T follicular helper cell (primary cell): ENCODE measurements at regions not wholly inside any gene's neighbourhood (a gene's known extent, or its start where the extent isn't known, plus 50 kb on each side); places are given as distances from the start of the nearest gene placed in this dataset.

Experiments
- DNase-seq: peaks from one replicate; pipeline ENCODE4 v3.0.0-alpha.2; 2020; ENCODE audit warnings: low read depth

DNA sequence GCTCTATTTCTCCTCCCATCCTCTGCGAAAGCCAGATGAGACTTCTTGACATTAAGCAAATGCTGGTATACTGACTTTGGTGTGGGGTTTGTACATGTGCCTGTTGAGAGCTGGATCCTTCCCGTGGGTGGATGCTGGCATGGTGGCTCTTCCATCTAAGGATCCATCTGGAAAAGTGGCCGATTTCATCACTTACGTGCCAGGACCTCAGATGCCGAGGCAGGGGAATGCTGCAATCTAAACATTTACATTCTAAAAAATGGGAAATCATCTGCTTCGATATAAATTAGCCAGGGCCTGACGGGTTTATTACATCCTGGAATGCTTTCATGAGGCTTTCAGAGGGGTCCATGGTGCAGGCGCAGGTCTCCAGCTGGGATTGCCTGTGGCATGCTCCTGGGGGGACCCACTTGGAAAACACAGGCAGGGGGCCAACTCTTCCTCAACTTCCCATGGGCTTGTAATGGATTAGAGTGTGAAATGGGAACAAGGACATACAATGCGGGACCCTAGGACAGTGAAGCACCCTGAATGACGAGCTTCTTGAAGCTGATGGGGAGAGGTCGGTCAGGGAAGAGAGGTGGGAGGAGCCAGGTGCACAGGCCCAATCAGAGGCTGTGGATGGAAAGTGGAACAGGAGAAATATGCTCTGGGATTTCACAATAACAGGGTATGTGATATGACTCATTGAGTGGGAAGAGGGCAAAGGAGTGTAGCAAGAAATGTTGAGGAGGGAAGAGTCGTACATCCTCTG lies 105.5 kb upstream of the PITX1 start:
- DNase-seq = no peak

DNA sequence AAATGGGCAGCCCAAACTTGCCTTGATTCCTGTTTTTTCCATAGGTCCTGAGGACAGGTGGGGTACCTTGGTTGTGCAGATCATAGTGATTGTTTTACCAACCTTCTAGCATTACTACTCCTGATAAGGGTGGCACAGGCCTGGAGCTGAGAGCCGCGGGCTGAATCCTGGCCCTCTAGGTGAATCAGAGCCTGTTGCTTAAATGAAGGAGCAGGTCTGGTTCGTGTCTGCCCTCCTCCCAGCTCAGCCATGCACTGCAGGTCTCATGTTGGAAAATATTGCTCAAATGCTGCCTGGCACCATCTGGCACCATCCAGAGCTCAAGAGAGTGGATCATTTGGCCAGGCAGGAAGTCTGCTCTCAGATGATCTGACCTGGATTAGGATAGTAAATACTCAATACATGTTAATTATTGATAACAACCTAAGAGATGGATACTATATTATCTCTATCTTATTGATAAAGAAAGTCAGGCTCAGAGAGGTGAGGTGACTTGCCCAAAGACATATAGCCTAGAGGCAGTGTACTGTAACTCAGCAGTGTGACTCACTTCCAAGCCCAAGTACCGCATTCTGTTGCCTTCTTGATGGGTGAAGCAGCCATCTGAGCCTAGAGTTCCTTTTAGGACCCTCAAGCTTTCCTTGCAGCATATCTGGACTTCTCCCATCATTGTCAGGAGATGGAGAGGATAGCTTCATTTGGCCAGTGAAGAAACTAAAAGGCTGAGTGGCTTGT lies 104.3 kb upstream of the PITX1 start:
- no peak for DNase-seq

DNA sequence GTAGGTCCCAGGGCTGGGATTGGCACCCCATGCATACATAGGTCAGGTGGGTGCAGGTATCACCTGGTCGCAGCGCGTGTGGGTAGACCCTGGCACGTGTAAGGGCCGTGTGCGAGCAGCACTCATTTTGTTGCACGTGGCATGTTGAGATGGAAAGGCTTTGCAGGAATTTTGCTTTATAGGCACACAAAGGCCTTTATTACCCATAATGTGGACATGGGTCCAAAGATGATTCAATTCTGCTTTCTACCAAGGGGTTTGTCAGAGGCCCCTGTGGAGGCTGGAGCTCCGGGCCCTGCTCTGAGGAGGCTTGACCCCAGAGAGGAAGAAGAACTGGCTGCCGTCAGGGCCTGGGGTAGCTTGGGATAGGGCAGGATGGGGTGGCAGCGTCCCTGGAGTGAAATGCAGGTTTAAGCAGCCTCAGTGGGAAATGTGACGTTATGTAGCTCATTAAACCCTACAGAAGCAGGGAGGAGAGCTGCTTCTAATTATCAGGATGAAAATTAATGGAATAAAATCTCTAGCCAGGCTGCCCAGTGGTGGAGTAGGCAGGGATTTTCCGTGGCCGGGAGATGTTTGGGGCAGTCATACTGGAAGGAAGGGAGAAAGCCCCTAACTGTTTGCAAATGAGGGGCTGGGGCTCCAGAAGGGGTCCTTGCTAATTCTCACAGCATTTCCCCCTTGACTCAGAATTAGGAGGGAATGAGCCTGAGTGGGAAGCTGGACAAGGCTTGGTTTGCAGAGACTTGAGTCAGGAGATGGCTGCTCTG lies 103.3 kb upstream of the PITX1 start:
- DNase-seq = no peak

DNA sequence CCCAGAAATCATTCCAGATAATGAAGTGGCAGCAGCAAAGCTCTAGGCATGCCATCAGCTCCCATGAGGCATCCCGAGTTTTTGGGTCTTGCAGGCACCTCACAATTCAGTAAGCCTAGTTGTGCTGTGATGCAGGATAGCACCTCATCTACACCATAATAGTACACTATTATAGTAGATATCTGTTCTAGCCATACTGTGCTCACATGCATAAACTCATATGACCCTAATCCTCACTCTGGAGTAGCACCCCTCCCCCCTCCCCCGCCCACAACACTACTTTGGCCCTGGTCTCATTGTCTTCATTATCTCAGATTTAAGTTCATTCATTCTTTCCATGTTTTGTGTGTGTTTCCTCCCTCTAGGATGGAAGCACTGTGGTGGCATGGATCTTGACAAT lies 102.5 kb upstream of the PITX1 start:
- DNase-seq = no peak

DNA sequence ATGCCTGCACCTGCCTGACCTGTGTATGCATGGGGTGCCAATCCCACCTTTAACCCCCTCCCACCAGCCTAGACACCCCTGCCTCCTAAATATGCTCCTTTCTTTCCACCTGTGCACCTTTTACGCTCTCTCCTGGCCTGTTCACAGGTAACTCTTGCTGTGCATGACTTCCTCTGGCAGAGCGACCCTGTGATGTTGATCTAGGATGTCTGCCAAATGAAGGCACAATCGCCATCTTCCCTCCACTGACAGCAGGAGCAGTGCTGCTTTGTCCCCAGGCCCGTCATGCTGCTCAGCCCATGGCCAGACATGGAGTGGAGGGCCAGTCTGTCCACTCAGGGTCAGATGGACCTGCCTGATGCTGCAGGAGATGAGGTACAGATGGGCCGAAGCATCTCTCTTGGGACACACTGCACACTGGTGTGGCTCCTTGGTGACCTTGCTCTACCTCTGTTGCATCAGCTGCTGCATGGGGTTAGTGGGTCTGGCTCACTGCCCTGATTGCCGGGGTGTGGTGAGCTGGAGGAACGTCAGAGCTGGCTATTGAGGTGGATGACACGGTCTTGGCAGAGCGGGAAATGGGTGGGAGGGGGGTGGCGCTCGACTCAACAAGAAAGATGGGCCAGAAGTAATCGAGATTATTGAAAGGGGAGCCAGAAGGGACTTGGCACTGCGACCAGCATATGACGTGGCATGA lies 101.7 kb upstream of the PITX1 start:
- DNase-seq = no peak

DNA sequence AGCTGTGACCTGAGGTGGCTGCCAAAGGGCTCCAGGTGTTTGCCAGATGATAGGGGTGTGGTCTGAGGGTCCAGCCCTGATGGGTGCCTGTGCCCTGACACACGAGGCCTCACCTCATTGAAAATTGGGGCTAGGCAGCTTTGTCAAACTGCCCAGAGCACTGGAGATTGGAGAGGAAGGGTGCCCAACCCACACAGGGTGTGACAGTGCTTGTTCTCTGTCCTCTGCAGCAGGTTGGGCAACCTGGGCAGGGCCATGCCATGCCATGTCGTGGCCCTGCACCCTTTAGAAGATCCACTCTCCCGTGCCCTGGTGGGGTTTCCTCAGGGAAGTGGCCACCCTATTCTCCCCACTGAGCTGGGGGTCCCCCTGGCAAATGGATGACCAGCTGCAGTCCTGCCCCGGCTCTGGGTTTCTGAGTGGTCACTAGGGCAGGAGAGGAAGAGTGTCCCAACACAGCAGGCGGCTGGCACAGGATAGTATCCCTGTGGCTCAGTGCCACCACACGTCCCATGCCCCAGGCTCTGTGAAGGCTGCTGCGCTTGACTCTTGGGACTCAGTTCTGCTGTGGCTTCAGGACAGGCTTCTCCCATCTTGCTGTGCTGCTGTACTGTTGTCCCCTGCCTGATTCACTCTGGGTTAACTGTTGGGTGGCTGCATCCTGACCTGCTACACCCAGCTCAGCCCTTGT lies 100.8 kb upstream of the PITX1 start:
- no peak for DNase-seq

DNA sequence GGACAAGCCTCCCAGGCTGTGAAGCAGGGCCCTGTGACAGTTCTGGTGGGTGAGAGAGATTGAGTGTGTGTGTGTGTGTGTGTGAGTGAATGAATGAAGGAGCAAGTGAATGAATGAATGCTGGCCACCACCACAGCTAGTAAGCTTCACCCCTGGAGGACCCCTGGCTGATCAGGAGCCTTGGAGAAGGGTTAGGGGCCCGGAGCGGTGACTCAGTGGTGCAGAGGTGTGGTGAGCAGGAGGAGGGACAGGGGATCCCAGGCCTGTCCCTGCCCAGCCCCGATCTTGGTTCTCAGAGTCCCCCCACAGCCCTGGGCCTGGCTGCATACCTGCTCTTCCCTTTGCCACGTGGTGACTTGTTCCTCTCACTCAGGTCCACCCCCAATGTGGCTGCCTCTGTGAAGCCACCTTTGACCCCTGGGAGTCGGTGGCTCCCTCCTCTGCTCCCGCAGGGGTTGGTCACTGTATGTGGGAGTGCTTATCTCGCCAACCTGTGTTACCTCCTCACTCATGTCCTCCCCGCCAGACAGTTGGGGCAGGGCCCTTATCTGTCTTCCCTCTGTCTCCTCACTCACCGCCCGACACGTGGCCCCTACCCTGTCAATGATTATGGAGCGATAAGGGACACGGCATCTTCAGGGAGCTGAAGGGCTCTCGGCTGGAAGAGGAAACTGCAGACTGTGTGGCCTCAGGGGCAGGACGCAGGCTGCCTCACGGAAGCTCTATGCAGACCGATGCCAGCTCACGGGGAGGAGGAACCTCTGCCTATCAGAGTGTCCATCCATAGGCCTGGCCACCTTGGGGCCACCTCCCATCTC lies 99.9 kb upstream of the PITX1 start:
- no peak for DNase-seq

DNA sequence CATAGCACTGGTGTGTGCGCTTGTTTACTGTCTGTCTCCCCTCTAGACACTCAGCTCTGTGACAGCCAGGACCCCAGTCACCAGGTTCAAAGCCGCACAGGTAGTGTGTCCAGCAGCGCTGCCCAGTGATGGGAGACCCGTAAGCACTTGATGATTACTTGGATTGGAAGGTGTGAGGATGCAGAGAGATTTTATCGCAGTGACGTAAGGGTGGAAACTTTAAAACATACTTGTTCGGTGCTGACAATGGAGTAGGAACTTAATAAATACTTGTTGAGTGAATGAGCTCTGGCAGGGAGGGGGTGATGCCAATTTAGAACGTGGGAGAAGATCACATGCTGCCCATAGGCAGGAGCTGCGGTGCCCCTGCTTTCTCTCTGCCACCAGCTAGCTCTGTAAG lies 99.2 kb upstream of the PITX1 start:
- no peak for DNase-seq

DNA sequence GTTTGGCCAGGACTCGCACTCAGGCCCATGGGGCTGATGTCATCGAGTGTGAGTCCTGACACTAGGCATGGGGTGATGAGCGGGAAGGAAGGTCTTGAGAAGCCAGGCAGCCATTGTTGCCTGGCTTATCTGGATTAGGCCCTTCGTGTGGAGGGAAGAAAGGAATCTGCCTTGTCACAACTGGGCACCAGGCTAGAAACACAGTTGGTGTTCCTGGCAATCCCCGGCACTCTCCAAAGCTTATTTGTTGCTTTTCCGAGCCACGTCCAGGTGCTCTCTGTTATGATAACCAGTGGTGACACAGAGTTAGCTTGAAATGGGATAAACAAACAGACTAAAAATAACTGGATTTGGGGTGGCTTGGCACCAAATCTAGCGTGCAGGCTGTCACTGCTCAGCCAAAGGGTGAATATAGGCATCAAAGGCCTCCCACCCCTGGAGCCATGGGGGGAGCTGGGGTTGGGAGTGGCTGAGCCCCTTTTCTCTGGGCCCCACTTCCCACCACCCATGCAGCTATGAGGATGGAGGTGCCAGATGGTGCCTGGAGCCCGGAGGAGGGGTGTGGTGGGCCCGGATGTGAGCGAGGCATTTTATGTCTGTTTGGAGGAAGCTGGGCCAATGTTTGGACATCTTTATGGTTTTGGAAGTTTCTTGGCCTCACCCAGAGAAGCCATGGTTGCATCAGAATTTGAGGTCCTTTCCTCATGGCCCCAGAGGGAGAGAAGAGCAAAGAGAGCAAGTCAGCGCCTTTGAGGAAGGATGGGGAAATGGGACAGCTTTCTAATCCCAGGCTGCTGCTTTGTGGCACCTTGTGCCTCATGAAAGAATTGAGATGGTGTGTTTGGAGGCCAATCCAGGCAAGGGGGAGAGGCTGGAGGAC lies 98.0 kb upstream of the PITX1 start:
- DNase-seq = no peak

DNA sequence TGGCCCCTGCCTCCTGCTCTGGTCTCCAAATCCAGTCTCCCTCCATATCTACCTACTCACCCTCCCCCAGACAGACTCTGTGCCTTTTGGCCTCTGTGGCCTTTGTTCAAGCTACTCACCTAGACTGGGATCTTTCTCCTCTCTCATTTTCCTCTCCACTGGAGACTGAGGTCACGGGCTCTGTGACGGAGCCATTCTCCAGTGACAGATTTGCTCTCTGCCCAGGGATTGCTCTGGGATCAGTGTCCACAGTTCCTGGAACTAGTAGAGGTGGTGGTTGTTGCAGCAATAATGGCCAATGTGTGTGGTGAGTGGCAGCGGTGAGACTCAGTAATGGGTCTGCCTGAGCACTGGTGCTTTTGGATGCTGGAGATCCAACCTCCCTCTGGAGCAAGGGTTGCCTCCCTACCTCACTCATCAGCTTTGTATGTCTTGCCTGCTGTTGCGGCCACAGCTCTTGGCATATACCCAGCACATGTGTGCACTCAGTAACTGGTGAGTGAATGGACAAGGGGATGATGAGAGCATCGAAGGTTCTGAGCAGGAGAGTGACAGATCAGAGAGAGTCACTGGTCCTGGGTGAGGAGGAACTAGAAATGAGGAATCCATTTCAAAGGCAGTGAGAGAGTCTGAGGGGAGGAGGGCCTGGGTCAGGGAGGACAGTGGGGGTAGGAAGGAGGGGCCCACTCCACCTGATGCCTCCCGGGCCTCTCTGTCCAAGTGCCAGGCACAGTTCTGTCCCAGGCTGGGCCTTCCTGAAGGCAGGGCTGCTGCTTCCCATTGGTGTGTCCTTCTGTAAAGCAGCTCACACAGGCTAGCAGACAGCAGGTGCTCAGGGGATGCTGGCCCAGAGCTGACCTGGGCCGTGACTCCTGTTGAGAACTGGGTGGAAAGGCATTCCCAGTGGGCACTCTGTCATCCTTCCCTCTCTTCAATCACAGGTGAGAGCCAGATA lies 96.5 kb upstream of the PITX1 start:
- DNase-seq = no peak

DNA sequence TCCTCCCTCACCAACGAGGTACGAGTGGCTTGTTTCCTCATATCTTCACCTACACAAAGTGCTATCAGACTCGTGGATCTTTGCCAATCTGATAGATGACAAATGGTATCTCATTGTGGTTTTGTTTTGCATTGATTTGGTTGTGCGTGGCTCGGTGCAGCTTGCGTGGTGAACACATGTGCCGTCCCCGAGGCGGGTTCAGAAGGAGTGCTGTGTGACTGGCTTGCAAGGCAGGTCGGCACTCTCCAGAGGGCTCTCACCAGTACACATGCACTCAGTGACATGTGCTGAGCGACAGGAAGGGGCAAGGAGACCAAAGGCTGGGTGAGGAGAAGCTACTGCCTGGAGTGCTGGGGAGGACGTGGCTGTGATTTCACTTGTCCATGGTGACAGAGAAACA lies 95.3 kb upstream of the PITX1 start:
- DNase-seq = no peak

DNA sequence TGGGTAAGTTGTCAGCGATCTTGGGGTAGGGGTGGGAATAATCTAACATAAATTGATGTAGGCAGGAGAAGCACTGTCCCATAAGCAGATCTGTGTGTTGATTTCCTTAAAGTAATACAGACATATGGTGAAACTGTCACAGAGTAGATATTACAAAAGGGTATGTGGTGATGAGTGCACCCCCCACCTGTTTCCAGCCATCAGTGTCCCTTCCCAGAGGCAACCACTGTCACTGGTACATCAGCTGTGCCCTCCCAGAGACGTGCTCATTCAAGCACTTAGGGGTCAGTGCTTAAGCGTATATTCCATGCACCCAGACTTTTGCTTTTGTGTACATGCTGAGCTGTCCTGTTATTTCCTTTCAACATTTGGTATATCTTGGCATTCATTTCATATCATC lies 94.3 kb upstream of the PITX1 start:
- no peak for DNase-seq

DNA sequence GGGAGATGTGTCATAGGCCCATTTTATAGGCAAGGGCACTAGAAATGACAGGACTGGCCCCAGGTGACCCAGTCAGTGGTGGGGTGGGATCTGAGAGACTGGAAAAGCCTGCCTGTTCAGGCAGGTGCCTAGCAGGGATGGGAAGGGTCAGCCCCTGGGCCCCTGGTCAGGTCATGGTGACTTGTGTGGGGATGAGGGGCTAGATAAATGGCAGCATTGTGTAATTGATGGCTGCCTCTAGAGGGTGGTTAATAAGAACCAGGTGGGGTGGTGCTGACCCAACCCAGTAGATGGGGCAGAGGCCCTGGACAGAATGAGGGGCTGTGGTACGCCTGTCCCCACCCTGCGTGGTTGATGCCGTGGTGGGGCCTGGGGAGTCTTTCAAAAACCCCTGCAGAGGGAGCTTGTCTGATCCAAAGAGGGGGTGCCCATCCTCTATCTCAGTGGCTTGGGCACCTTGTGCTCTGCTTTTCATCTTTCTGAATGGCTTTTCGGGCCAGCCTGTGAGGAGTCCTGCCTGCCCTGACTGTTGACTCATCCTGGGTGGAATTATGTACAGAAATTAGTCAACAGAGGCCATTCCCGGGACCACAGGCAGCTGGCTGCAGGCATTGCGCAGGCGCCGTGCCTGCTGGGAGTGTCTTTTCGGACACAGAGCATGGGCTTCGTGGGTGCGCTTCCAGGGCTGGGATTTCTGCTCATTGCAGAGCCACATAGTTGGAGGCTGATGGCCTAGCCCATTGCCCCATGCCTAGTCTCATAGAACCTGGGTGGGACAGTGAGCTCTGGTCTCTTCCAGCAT lies 93.6 kb upstream of the PITX1 start:
- DNase-seq = no peak

DNA sequence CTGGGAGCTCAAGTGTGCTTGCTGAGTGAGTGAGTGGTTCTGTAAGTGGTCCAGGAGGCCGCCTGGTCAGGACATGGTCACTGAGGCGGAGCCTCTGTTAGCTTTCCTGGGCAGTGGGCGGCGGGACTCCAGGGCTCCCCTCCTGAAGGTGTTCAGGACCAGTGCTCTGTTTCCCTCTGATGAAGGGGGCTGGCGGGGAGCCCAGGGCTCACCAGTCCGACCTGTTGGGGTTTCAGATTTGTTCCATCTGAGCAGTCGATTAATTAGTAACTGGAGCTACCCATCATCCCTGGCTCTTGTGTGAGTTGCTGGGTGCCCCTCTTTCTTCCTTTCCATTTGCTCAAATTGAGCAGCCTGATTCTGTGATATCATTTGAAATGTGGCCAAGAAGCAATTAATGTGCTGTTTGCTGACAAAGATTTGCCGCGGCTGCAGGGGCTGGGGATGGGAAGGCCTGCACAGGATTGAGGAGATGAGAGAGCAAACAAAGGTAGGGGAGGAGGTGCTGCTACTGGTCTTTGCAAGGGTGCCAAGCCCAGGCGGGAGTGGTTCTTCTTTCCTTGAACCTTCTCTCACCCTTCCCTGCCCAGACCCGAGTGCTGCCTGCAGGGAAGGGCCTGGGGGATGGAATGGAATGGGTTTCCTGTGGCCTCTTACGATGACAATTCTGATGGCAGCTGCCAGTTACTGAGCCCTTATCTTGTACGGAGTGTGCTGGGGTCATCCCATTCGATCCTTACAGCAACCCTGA lies 92.8 kb upstream of the PITX1 start:
- DNase-seq = no peak

DNA sequence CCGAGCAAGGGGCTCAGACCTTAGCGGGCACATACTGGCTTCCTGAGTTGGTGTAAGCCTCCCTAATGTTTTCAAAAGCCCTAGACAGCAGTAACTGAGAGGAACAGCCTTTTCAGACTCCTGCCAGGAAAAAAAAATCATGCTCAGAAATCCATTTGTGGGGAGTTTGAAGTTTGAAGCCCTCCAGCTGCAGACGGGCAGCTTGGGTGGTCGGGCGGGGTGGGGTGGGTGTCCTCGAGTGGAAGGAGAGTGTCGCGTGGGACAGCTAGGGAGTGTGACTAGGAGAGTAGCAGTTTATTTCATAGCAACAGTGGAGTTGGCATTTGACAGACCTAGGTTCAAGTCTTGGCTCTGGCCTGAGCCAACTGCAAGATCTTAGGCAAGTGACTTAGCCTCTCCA lies 90.7 kb upstream of the PITX1 start:
- no peak for DNase-seq

DNA sequence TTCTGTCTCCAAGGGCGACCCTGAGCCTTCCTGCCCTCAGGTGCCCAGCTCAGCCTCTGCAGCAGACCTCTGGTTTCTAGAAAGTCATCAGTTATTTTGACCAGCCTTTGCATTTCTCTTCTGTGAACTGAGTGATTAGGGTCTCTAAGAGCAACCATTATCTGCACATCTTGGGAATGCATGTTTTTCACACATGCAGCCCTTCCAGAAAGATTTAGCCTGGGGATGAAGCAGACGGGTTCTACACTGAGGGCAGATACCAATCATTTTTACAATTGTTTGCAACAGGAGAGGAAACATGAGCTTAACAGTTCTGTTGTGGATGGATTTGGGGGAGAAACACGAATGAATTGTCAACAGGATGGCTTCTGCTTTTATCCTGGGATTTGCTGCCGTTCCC lies 90.1 kb upstream of the PITX1 start:
- no peak for DNase-seq

DNA sequence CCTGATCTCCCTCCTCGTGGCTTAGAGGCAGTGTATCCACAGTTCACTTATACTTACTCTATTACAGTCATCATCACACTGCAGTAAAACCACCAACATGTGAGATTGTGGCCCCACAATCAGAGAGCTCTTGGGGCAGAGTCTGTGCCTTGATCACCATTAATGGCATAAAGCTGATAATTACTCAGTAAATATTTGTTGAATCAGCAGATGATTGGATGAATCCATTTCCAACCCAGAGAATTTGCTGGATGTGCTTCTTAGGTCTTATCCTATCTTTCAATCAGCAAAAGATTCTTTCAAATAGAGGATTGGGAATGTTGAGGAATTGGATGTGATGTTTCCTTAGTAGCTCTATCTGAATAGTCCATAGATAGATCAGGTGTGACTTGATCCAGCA lies 88.8 kb upstream of the PITX1 start:
- DNase-seq = no peak
